ENCODE measurements at regions not wholly inside any gene's neighbourhood (a gene's known extent, or its start where the extent isn't known, plus 50 kb on each side); places are given as distances from the start of the nearest gene placed in this dataset.

DNA sequence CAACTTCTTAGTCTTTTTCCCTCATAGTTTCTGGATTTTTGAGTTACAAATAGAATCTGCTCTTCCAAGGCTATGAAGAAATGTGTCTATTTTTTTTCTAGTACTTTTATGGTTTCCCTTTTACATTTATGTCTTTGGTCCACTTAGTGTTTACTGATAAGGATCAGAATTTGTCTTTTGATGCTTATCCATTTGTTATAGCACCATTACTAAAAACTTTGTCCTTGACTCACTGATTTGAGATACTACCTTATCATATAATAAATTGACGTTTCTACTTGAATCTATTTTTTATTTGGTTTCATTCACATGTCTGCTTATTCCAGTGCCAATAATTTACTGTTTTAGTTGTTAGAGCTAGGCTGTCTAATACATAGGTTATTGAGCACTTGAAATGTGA, 161.1 kb upstream of the DPYD start:
- TF ChIP-seq, protein P1, sequence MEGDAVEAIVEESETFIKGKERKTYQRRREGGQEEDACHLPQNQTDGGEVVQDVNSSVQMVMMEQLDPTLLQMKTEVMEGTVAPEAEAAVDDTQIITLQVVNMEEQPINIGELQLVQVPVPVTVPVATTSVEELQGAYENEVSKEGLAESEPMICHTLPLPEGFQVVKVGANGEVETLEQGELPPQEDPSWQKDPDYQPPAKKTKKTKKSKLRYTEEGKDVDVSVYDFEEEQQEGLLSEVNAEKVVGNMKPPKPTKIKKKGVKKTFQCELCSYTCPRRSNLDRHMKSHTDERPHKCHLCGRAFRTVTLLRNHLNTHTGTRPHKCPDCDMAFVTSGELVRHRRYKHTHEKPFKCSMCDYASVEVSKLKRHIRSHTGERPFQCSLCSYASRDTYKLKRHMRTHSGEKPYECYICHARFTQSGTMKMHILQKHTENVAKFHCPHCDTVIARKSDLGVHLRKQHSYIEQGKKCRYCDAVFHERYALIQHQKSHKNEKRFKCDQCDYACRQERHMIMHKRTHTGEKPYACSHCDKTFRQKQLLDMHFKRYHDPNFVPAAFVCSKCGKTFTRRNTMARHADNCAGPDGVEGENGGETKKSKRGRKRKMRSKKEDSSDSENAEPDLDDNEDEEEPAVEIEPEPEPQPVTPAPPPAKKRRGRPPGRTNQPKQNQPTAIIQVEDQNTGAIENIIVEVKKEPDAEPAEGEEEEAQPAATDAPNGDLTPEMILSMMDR (IDR thresholded peaks at IDR 0.05; ENCODE audit: low read depth, low read length): no peak
- no peak for DNase-seq (ENCODE audit: extremely low read depth, low read depth)

- TF ChIP-seq, protein P1 (IDR thresholded peaks at IDR 0.05; ENCODE audit: low read depth, low read length): no peak
- DNase-seq (ENCODE audit: extremely low read depth, low read depth): no peak
Observed at GRCh38 chr1:98078596-98078995, 157.8 kb upstream of the DPYD start.

DNA sequence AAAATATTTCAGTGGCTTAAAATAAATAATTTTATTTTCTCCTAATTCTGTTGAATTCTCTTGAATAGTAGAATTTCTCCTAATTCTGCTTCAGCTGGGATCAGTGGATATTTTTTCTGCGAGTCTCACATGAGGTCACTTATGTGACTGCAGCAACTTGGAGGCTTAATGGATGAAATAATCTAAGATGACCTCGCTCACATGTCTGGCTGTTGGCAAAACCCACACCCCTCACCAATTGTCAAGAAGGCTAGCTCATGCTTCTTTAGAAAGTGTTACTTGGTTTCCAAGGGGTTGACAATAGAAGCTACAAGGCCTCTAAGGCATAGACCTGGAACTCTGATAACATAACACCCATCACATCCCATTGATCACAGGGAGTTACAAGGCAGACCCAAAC, 156.9 kb upstream of the DPYD start:
- TF ChIP-seq, protein P1 (IDR thresholded peaks at IDR 0.05; ENCODE audit: low read depth, low read length): no peak

GRCh38 chr1:98075626-98076025, 154.8 kb upstream of the DPYD start:
- no peak for DNase-seq (ENCODE audit: extremely low read depth, low read depth)
- TF ChIP-seq, protein P1 (IDR thresholded peaks at IDR 0.05; ENCODE audit: low read depth, low read length): no peak

More for the DNA sequence above, 156.9 kb upstream of the DPYD start:
- DNase-seq (ENCODE audit: extremely low read depth, low read depth): no peak

GRCh38 chr1:98073823-98074222, 153.0 kb upstream of the DPYD start:
- TF ChIP-seq, protein P1 (IDR thresholded peaks at IDR 0.05; ENCODE audit: low read depth, low read length): no peak
- no peak for DNase-seq (ENCODE audit: extremely low read depth, low read depth)

DNA sequence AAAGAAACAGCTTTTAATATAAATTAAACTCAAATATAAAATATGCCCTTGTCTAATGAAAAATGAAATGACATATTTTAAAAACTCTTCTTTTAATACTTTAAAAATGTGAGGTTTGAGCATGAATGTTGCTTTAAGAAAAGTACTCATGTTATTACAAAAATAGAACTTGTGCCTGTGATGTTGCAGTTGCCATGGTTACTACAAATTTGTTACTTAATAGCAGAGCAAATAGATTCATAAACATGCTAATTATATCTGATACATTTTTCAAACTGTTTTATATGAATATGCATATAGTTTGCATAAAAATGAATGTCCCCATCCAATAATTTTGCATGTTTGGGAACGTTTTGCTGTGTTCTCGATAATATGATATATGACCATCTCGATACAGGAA, 152.3 kb upstream of the DPYD start:
- no peak for DNase-seq (ENCODE audit: extremely low read depth, low read depth)
- TF ChIP-seq, protein P1 (IDR thresholded peaks at IDR 0.05; ENCODE audit: low read depth, low read length): no peak

DNA sequence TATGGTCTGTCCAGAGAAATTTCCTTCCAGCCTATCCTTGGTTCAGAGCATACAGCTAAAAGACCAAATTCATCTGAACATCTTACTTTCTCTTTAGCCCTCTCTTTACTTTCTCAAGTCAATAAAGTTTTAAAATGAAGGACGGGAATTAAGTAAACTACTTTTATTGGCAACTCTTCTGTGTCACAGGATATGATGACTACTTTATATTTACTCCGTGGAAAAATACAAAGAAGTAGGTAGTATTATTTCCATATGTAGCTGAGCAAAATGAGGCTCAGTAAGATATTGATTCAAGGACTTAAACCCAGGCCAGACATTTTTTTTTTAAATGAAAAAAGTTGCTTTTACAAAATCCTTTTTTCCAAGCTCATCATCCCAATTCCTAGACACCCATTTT, 151.2 kb upstream of the DPYD start:
- no peak for DNase-seq (ENCODE audit: extremely low read depth, low read depth)

More for the DNA sequence above, 151.2 kb upstream of the DPYD start:
- TF ChIP-seq, protein P1 (IDR thresholded peaks at IDR 0.05; ENCODE audit: low read depth, low read length): no peak
